T-helper 9 cell (primary cell): ENCODE measurements at regions not wholly inside any gene's neighbourhood (a gene's known extent, or its start where the extent isn't known, plus 50 kb on each side); places are given as distances from the start of the nearest gene placed in this dataset.

Source experiments
- DNase-seq: peaks from one replicate; pipeline ENCODE4 v3.0.0-alpha.2; 2020

- DNase-seq, result no peak
Measured at GRCh38 chr1:56216218-56216617, 363.1 kb downstream of the PLPP3 start.

DNA sequence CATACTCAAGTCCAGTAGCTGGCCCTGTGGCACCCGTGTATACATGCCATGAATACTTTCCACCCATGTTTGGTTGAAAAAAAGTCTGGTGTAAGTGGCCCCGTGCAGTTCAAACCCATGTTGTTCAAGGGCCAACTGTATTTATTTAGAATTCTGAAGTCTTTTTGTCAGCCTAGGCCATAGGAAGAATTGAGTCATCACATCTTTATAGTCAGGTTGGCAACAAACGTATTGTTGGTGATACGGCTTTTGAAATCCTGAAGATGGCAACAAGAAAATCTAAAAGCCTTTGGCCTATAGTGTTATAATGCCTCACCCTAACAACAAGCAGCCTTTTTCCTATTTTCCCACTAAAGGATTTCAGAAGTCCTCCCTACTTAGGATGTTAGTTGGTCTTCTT, 363.6 kb downstream of the PLPP3 start:
- DNase-seq, result no peak

DNA sequence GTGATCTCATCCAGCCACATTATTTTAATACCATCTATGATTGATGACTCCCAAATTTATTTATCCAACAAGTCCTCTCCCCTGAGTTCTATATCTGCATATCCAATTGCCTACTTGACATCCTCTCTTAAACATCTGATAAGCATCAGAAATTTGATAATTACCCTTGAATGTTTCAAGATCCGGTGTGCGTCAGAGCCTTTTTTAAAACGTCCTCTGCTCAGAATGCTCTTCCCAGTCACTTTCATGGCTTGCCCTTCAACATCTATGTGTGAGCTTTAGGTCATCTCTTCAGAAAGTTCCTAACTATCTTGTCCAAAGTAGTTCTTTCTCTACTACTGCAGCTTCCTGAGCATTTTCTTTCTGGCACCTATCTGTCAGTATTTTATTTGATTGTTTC, 364.3 kb downstream of the PLPP3 start:
- DNase-seq, result no peak

- DNase-seq, result no peak
Measured at GRCh38 chr1:56213068-56213467, 366.3 kb downstream of the PLPP3 start.

DNA sequence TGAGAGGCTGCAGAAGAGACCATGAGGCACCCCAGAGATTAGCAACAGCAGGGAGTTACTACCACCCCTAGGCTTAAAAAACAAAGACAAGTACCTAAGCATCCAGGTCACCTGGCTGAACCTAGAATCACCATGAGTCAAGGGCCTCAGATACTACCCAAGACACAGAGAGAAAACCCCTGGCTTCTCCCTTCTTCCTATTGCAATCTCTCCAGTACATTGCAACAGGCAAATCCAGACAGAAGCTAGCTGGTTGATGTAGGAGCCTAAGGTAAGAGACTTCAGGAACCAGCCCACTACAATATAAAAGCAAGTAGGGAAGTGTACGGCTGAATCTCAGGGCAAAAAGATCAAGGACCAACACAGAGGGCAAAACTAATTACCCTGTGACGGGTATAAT, 367.2 kb downstream of the PLPP3 start:
- DNase-seq, result no peak

DNA sequence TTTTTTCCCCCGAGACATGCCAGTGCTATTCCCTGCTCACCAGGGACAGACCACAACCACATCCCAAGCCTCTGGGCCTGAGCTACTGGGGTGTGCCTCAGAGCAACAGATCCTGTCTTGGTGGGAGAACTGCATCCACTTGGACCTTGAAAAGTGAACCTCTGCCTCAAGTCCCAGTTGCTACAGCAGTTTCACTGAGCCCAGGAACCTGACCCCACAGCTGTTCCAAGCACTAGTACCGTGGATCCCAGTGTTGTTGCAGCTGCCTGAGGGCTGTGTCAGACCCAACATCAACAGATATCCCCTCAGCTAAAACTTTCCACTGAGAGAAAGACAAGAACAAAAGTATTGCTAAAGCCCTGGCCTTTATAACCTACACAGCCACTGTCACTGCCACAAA, 373.0 kb downstream of the PLPP3 start:
- no peak for DNase-seq

DNA sequence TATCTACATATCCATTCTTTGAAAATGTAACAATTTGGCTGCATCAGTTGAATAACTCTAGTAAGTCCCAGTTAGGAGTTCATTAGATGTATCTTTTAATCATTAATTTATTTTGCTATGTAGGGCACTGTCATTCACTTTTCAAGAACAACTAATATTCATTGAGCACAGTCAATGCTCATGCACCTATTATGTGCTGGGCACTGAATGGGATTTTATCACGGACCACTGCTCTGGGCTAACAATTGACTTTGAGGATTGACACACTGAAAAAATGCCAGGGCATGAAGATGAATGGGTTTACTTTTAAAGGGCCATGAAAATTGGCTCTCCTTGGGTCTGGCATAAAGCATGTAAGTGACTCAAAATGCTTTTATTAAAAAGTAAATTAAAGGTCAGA, 375.2 kb downstream of the PLPP3 start:
- no peak for DNase-seq

DNA sequence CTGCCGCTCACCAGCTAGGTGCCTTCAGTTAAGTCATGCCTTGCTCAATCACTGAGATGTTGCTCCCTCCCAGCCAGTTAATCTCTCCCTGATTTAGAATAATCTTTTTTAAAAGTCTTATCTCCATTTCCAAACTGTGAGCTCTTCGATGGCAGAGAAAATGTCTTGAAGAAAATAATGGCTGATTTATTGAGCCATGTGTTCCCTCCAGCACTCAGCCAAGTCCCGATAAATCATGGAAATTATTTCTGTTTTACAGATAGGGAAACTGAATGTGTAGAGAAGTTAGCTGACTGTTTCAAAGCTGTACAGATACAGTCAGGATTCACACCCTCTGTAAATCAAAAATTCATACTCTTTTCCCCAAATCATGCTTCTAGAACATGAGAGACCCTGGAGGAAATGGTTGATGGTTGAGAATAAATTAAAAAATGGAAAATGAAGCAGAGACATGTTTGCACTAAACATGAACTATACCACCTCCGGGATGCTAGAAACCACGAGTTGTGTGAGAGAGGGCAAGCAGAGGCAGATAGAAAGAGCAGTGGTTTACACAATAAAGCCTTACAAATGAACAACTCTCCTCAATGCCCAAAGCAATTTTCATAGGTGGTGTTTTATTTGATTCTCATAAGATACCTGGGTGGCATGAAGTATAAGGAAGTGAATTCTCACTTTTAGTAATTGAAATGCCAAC, 376.4 kb downstream of the PLPP3 start:
- no peak for DNase-seq

- no peak for DNase-seq
Measured at GRCh38 chr1:56202186-56202585, 377.2 kb downstream of the PLPP3 start.

GRCh38 chr1:56200896-56201295, 378.5 kb downstream of the PLPP3 start:
- DNase-seq, result no peak

- no peak for DNase-seq
Measured at GRCh38 chr1:56200442-56200841, 378.9 kb downstream of the PLPP3 start.

GRCh38 chr1:56199956-56200355, 379.4 kb downstream of the PLPP3 start:
- no peak for DNase-seq

GRCh38 chr1:56199061-56199460, 380.3 kb downstream of the PLPP3 start:
- no peak for DNase-seq

GRCh38 chr1:56197946-56198345, 381.4 kb downstream of the PLPP3 start:
- no peak for DNase-seq

- no peak for DNase-seq
Measured at GRCh38 chr1:56196839-56197238, 382.5 kb downstream of the PLPP3 start.

- no peak for DNase-seq
Measured at GRCh38 chr1:56194701-56195300, 384.6 kb downstream of the PLPP3 start.

- no peak for DNase-seq
Measured at GRCh38 chr1:56193656-56194055, 385.7 kb downstream of the PLPP3 start.

- no peak for DNase-seq
Measured at GRCh38 chr1:56191369-56191768, 388.0 kb downstream of the PLPP3 start.

- no peak for DNase-seq
Measured at GRCh38 chr1:56190806-56191365, 388.5 kb downstream of the PLPP3 start.

- DNase-seq, result no peak
Measured at GRCh38 chr1:56189946-56190805, 389.2 kb downstream of the PLPP3 start.

DNA sequence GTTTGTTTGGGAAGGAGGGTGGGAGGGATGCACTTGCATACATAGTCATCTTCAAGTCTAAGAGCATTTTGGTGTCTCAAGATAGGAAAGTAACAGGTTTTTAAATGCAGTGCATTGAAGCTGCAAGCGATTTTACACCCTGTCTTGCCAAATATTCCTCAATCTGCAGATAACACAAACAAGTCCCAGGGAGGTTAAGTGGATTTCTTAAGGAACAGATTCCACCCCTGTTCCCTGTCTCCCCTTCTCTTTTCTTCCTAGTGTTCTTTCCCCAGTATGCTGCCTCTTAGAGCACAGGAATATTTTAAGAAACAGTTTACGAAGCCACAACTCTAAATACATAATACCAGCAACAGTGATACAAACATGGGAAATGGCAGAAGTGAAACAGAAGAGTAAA, 389.9 kb downstream of the PLPP3 start:
- DNase-seq, result no peak

DNA sequence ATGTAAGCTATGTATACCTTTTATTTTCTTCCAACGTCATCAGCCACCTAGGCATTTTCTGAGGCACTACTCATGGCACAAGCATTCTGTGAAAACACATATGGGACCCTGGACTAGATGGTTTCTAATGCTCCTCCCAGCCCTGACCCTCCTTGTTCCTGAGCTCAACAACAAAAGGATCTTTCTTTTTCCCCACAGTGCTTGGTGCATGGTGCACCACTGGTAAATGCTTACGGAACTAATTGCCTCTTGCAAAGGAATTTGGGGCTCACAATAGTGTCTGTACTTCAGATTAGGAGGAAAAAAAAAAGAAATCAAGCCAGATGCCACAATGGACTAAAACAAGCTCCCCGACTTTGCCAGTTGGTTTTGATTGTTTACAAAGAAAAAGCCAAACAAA, 390.5 kb downstream of the PLPP3 start:
- no peak for DNase-seq

- no peak for DNase-seq
Measured at GRCh38 chr1:56188221-56188620, 391.1 kb downstream of the PLPP3 start.

- DNase-seq, result no peak
Measured at GRCh38 chr1:56187405-56187804, 392.0 kb downstream of the PLPP3 start.
